ENCODE measurements at regions not wholly inside any gene's neighbourhood (a gene's known extent, or its start where the extent isn't known, plus 50 kb on each side); places are given as distances from the start of the nearest gene placed in this dataset.

- no peak for DNase-seq (ENCODE audit: low read depth)
Measured at GRCh38 chr2:126990605-126991532, 92.2 kb downstream of the TEX51 start.

GRCh38 chr2:126994340-126994777, 95.7 kb downstream of the TEX51 start:
- DNase-seq (ENCODE audit: low read depth): no peak

- DNase-seq (ENCODE audit: low read depth): no peak
Measured at GRCh38 chr2:126995621-126996377, 97.1 kb downstream of the TEX51 start.

GRCh38 chr2:126996378-126996699, 97.6 kb downstream of the TEX51 start:
- DNase-seq (ENCODE audit: low read depth): no peak

Measured in stromal cell of bone marrow (primary cell).